Pancreas (tissue), 10 donors: ENCODE measurements at regions not wholly inside any gene's neighbourhood (a gene's known extent, or its start where the extent isn't known, plus 50 kb on each side); places are given as distances from the start of the nearest gene placed in this dataset.

Experiments used
- ATAC-seq, 4 donors: fragments of 200-7000 bp; cut with Tn5 transposase; one replicate each; pipeline versions ENCODE4 v1.8.0 to v1.9.1; 2020; ENCODE audit warnings: mild to moderate bottlenecking in 4 of 4, moderate library complexity in 4 of 4
- DNase-seq, 6 donors: peaks; one replicate each; pipeline ENCODE4 v3.0.0-alpha.2; 2020
- FAIRE-seq: peaks from 2 replicates; lab custom pipeline; 2012; peaks lifted over from hg19 to GRCh38; lab: Jason Lieb, UNC
- H3K27ac ChIP-seq, 4 donors: fragments of 200-600 bp; sonication (generic); 1 replicate in 3 of 4; 2 replicates in 1 of 4; pipeline versions ENCODE4 v1.5.0 to v1.8.0; 2020
- H3K27me3 ChIP-seq, 4 donors: fragments of 200-600 bp; one replicate each; pipeline ENCODE4 v1.8.0; 2021
- H3K36me3 ChIP-seq, 3 donors: fragments of 200-600 bp; sonication (generic) in 1 of 3; one replicate each; pipeline versions ENCODE4 v1.5.0 to v1.8.0; 2020 to 2021
- H3K4me1 ChIP-seq, 3 donors: fragments of 200-600 bp; one replicate each; pipeline ENCODE4 v1.8.0; 2021
- H3K4me3 ChIP-seq, 4 donors: fragments of 200-600 bp; sonication (generic) in 2 of 4; one replicate each; pipeline versions ENCODE4 v1.5.0 to v1.8.0; 2020 to 2021
- H3K9me3 ChIP-seq, 4 donors: fragments of 200-600 bp; one replicate each; pipeline ENCODE4 v1.8.0; 2021
- CTCF ChIP-seq, 4 donors: fragments of 200-600 bp; sonication (generic) in 3 of 4; IDR thresholded peaks; one replicate each; pipeline versions ENCODE4 v1.5.0 to v1.8.0; 2021; ENCODE audit warnings: antibody characterized with exemption in 4 of 4
- WGBS, 2 donors: extraction: QIAGEN DNeasy Blood & Tissue Kit; methylation state at CpG; one replicate each; pipeline ENCODE4 v1.1.7; 2013; 5-methylcytosine and 5-hydroxymethylcytosine counted together
- intact Hi-C, 3 donors: fragments of 100-400 bp; cut with DNase I; formaldehyde crosslinking; loops; one replicate each; pipeline versions ENCODE4 v1.11.1 to v1.14.2; 2022
- donor health status: healthy with polysubstance abuse.
- donor health status: DM: no; HTN: no; CAD: no; lungs with moderate emphysema.
- donor health status: DM: no; HTN: no; CAD: no.
- donor health status: control.
- donor health status: control.
- donor health status: Bipolar disorder and iron deficiency.
- donor health status: DM: yes; HTN: yes; CAD: no.
- donor health status: DM: no; HTN: no; CAD: no.
- donor health status: DM: no; HTN: no; CAD: no.
- donor health status: DM: yes; HTN: yes; CAD: no.

GRCh38 chr5:106086352-106086751 is 1584.4 kb downstream of the EFNA5 start:
- DNase-seq, result no peak
- intact Hi-C loops, result no loop called here
- FAIRE-seq, result no peak
- Histone ChIP-seq H3K27ac (no peak overlapping the region), H3K9me3 (no peaks in the 10 kb centered on the region), H3K4me1 (no peaks in the 10 kb centered on the region), H3K27me3 (no peaks in the 10 kb centered on the region), H3K4me3 (no peak overlapping the region), H3K36me3 (no peaks in the 10 kb centered on the region)
- WGBS, 2 donors, result 57 to 67% methylated on average over 2 of the region's 2 CpGs
- ATAC-seq, result no peak
- TF ChIP-seq CTCF (IDR thresholded peaks at IDR 0.05), result no peak

GRCh38 chr5:106085556-106085955 is 1585.2 kb downstream of the EFNA5 start:
- Histone ChIP-seq H3K36me3 (no peaks in the 10 kb centered on the region), H3K27ac (no peak overlapping the region), H3K4me3 (no peak overlapping the region), H3K9me3 (no peaks in the 10 kb centered on the region), H3K4me1 (no peaks in the 10 kb centered on the region), H3K27me3 (no peaks in the 10 kb centered on the region)
- no peak for DNase-seq
- intact Hi-C loops, result no loop called here
- WGBS, 2 donors, result 56 to 70% methylated on average over 2 of the region's 2 CpGs
- no peak for ATAC-seq
- no peak for FAIRE-seq
- TF ChIP-seq CTCF (IDR thresholded peaks at IDR 0.05), result no peak

GRCh38 chr5:106085136-106085535 is 1585.6 kb downstream of the EFNA5 start:
- no peaks in the 10 kb centered on the region for H3K36me3 ChIP-seq
- FAIRE-seq (no peak), ATAC-seq (no peak), DNase-seq (no peak)
- no peak overlapping the region for H3K27ac ChIP-seq
- no peaks in the 10 kb centered on the region for H3K27me3 ChIP-seq
- 0 to 34% methylated on average over 1 of the region's 1 CpG for WGBS, 2 donors
- no peaks in the 10 kb centered on the region for H3K4me1 ChIP-seq
- no peak for TF ChIP-seq CTCF (IDR thresholded peaks at IDR 0.05)
- intact Hi-C loops, result no loop called here
- no peak overlapping the region for H3K4me3 ChIP-seq
- no peaks in the 10 kb centered on the region for H3K9me3 ChIP-seq

GRCh38 chr5:106080535-106080934 is 1590.2 kb downstream of the EFNA5 start:
- ATAC-seq, result no peak
- WGBS, 2 donors, result 57 to 70% methylated on average over 1 of the region's 1 CpG
- intact Hi-C loops, result no loop called here
- no peaks in the 10 kb centered on the region for H3K9me3 ChIP-seq
- DNase-seq, result no peak
- no peaks in the 10 kb centered on the region for H3K36me3 ChIP-seq
- H3K4me3 ChIP-seq, result no peak overlapping the region
- no peak overlapping the region for H3K27ac ChIP-seq
- no peaks in the 10 kb centered on the region for H3K27me3 ChIP-seq
- H3K4me1 ChIP-seq, result no peaks in the 10 kb centered on the region
- no peak for TF ChIP-seq CTCF (IDR thresholded peaks at IDR 0.05)
- no peak for FAIRE-seq

- no peaks in the 10 kb centered on the region for H3K4me1 ChIP-seq
- ATAC-seq (no peak), FAIRE-seq (no peak), DNase-seq (no peak)
- H3K4me3 ChIP-seq, result no peak overlapping the region
- no peaks in the 10 kb centered on the region for H3K27me3 ChIP-seq
- H3K36me3 ChIP-seq, result no peaks in the 10 kb centered on the region
- intact Hi-C loops, result no loop called here
- H3K9me3 ChIP-seq, result no peaks in the 10 kb centered on the region
- WGBS, 2 donors, result 76 to 77% methylated on average over 4 of the region's 4 CpGs
- no peak for TF ChIP-seq CTCF (IDR thresholded peaks at IDR 0.05)
- no peak overlapping the region for H3K27ac ChIP-seq
Observed at GRCh38 chr5:106076655-106077054, 1594.1 kb downstream of the EFNA5 start.
